Vagina (tissue), 2 donors: ENCODE measurements at regions not wholly inside any gene's neighbourhood (a gene's known extent, or its start where the extent isn't known, plus 50 kb on each side); places are given as distances from the start of the nearest gene placed in this dataset.
"Not testable (repeated sequence)": the region's sequence is repeated elsewhere in the genome, so short reads cannot be mapped to it uniquely, and the experiment has no call there.

ENCODE experiments used
- DNase-seq, 2 donors: peaks; one replicate each; pipeline ENCODE4 v3.0.0-alpha.2; 2017; ENCODE audit errors: extremely low spot score in 2 of 2
- H3K27ac ChIP-seq: fragments of 200-600 bp; sonication (generic); one replicate; pipeline ENCODE4 v1.5.1; 2019
- H3K27me3 ChIP-seq: fragments of 200-600 bp; sonication (generic); one replicate; pipeline ENCODE4 v1.5.1; 2019
- H3K36me3 ChIP-seq, 2 donors: fragments of 200-600 bp; sonication (generic); one replicate each; pipeline ENCODE4 v1.5.1; 2017 to 2019
- H3K4me1 ChIP-seq: fragments of 200-600 bp; sonication (generic); one replicate; pipeline ENCODE4 v1.5.1; 2019
- H3K4me3 ChIP-seq, 2 donors: fragments of 200-600 bp; sonication (generic); 1 replicate in 1 of 2; 2 replicates in 1 of 2; pipeline ENCODE4 v1.5.1; 2016 to 2019
- H3K9me3 ChIP-seq: fragments of 200-600 bp; sonication (generic); one replicate; pipeline ENCODE4 v1.5.1; 2019
- CTCF ChIP-seq, 3 experiments: fragments of 450-650 bp in 2 of 3; fragments of 200-600 bp in 1 of 3; sonication (generic) in 1 of 3; IDR thresholded peaks; one replicate each; pipeline ENCODE4 v1.5.1; 2017 to 2019; ENCODE audit warnings: antibody characterized with exemption in 3 of 3, mild to moderate bottlenecking in 2 of 3, moderate library complexity in 2 of 3
- POLR2A ChIP-seq, 2 donors: fragments of 450-650 bp; IDR thresholded peaks; one replicate each; pipeline ENCODE4 v1.6.1; 2017; ENCODE audit warnings: antibody characterized with exemption in 2 of 2, mild to moderate bottlenecking in 2 of 2, moderate library complexity in 2 of 2
- POLR2AphosphoS5 ChIP-seq, 2 donors: sonication (generic); formaldehyde crosslinking; IDR thresholded peaks; one replicate each; pipeline ENCODE4 v1.9.0; 2017; ENCODE audit warnings: antibody characterized with exemption in 2 of 2, mild to moderate bottlenecking in 2 of 2, low read depth in 1 of 2; ENCODE audit not compliant: insufficient read depth in 1 of 2
- intact Hi-C: fragments of 100-400 bp; cut with DNase I; formaldehyde crosslinking; loops from one replicate; pipeline ENCODE4 v1.15.1; 2023

- intact Hi-C loops = no loop called here
- H3K27ac ChIP-seq = no peak overlapping the region
- TF ChIP-seq CTCF (IDR thresholded peaks at IDR 0.05) (no peak), POLR2A (IDR thresholded peaks at IDR 0.05) (no peak), POLR2AphosphoS5 (IDR thresholded peaks at IDR 0.05; ENCODE audit: insufficient read depth in 1 of 2, low read depth in 1 of 2) (no peak)
- no peaks in the 10 kb centered on the region for H3K4me1 ChIP-seq
- peaks cover 3% of the 10 kb centered on the region for H3K27me3 ChIP-seq
- no peak overlapping the region for H3K4me3 ChIP-seq
- no peaks in the 10 kb centered on the region for H3K36me3 ChIP-seq
- H3K9me3 ChIP-seq = no peaks in the 10 kb centered on the region
- DNase-seq = no peak
Observed at GRCh38 chr5:157963761-157964160, 104.8 kb upstream of the CLINT1 start.

GRCh38 chr5:157963244-157963643 is 104.3 kb upstream of the CLINT1 start:
- Histone ChIP-seq H3K4me1 (no peaks in the 10 kb centered on the region), H3K4me3 (no peak overlapping the region), H3K36me3 (no peaks in the 10 kb centered on the region), H3K27me3 (peaks cover under 1% of the 10 kb centered on the region), H3K27ac (no peak overlapping the region), H3K9me3 (no peaks in the 10 kb centered on the region)
- intact Hi-C loops = no loop called here
- DNase-seq = no peak
- TF ChIP-seq CTCF (IDR thresholded peaks at IDR 0.05) (no peak), POLR2AphosphoS5 (IDR thresholded peaks at IDR 0.05; ENCODE audit: insufficient read depth in 1 of 2, low read depth in 1 of 2) (no peak)

- DNase-seq, H3K9me3 ChIP-seq, H3K4me3 ChIP-seq, H3K27ac ChIP-seq, H3K36me3 ChIP-seq, H3K4me1 ChIP-seq, H3K27me3 ChIP-seq, intact Hi-C loops: not testable (repeated sequence)
Observed at GRCh38 chr5:157962686-157963085, 103.7 kb upstream of the CLINT1 start.

GRCh38 chr5:157961896-157962590 is 103.1 kb upstream of the CLINT1 start:
- DNase-seq = no peak
- TF ChIP-seq POLR2AphosphoS5 (IDR thresholded peaks at IDR 0.05; ENCODE audit: insufficient read depth in 1 of 2, low read depth in 1 of 2) (no peak), CTCF (IDR thresholded peaks at IDR 0.05) (no peak), POLR2A (IDR thresholded peaks at IDR 0.05) (no peak)

GRCh38 chr5:157961176-157961575 is 102.2 kb upstream of the CLINT1 start:
- no peak for DNase-seq
- no peak for TF ChIP-seq POLR2A (IDR thresholded peaks at IDR 0.05)
- TF ChIP-seq CTCF (IDR thresholded peaks at IDR 0.05) = no peak
- TF ChIP-seq POLR2AphosphoS5 (IDR thresholded peaks at IDR 0.05; ENCODE audit: insufficient read depth in 1 of 2, low read depth in 1 of 2) = no peak
- H3K27ac ChIP-seq = no peak overlapping the region

More at GRCh38 chr5:157961896-157962590, 103.1 kb upstream of the CLINT1 start:
- H3K9me3 ChIP-seq = no peaks in the 10 kb centered on the region
- H3K4me3 ChIP-seq = no peak overlapping the region
- intact Hi-C loops = no loop called here
- no peaks in the 10 kb centered on the region for H3K27me3 ChIP-seq
- no peaks in the 10 kb centered on the region for H3K4me1 ChIP-seq
- no peak overlapping the region for H3K27ac ChIP-seq
- no peaks in the 10 kb centered on the region for H3K36me3 ChIP-seq

More at GRCh38 chr5:157961176-157961575, 102.2 kb upstream of the CLINT1 start:
- H3K4me3 ChIP-seq = no peak overlapping the region
- no peaks in the 10 kb centered on the region for H3K4me1 ChIP-seq
- no peaks in the 10 kb centered on the region for H3K36me3 ChIP-seq
- H3K27me3 ChIP-seq = no peaks in the 10 kb centered on the region
- intact Hi-C loops = no loop called here
- H3K9me3 ChIP-seq = no peaks in the 10 kb centered on the region
